Duodenal mucosa (tissue), 2 donors: ENCODE measurements at regions not wholly inside any gene's neighbourhood (a gene's known extent, or its start where the extent isn't known, plus 50 kb on each side); places are given as distances from the start of the nearest gene placed in this dataset.

Source experiments
- H3K27ac ChIP-seq: one replicate; pipeline ENCODE4 v1.7.0; 2013; ENCODE audit warnings: low read depth, low read length
- H3K27me3 ChIP-seq, 2 donors: one replicate each; pipeline ENCODE4 v1.7.0; 2013; ENCODE audit warnings: low read length in 2 of 2, control low read depth in 1 of 2; ENCODE audit not compliant: insufficient read depth in 2 of 2, control insufficient read depth in 1 of 2
- H3K36me3 ChIP-seq, 2 donors: one replicate each; pipeline ENCODE4 v1.7.0; 2013; ENCODE audit warnings: low read length in 2 of 2, control low read depth in 1 of 2; ENCODE audit not compliant: insufficient read depth in 2 of 2, control insufficient read depth in 1 of 2
- H3K4me1 ChIP-seq, 2 donors: one replicate each; pipeline ENCODE4 v1.7.0; 2013; ENCODE audit warnings: low read length in 2 of 2, control low read depth in 1 of 2; ENCODE audit not compliant: insufficient read depth in 2 of 2, control insufficient read depth in 1 of 2
- H3K4me3 ChIP-seq, 2 donors: one replicate each; pipeline ENCODE4 v1.7.0; 2013; ENCODE audit warnings: low read length in 2 of 2, low read depth in 1 of 2
- H3K9ac ChIP-seq, 2 donors: one replicate each; pipeline ENCODE4 v1.7.0; 2013; ENCODE audit warnings: low read length in 2 of 2, low read depth in 1 of 2
- H3K9me3 ChIP-seq, 2 donors: one replicate each; pipeline ENCODE4 v1.7.0; 2013; ENCODE audit warnings: low read length in 2 of 2, control low read depth in 1 of 2; ENCODE audit not compliant: control insufficient read depth in 1 of 2

GRCh38 chrX:128927363-128927762 is 595.9 kb downstream of the SMARCA1 start:
- Histone ChIP-seq H3K9ac (no peak overlapping the region), H3K4me1 (no peaks in the 10 kb centered on the region), H3K27me3 (no peaks in the 10 kb centered on the region), H3K4me3 (no peak overlapping the region), H3K36me3 (no peaks in the 10 kb centered on the region), H3K27ac (no peak overlapping the region), H3K9me3 (no peaks in the 10 kb centered on the region)

GRCh38 chrX:128906753-128907152 is 616.5 kb downstream of the SMARCA1 start:
- no peaks in the 10 kb centered on the region for H3K9me3 ChIP-seq
- H3K27me3 ChIP-seq = no peaks in the 10 kb centered on the region
- no peak overlapping the region for H3K9ac ChIP-seq
- no peaks in the 10 kb centered on the region for H3K4me1 ChIP-seq
- no peak overlapping the region for H3K27ac ChIP-seq
- no peak overlapping the region for H3K4me3 ChIP-seq
- H3K36me3 ChIP-seq = no peaks in the 10 kb centered on the region

- H3K9me3 ChIP-seq = no peaks in the 10 kb centered on the region
- no peak overlapping the region for H3K27ac ChIP-seq
- H3K4me1 ChIP-seq = no peaks in the 10 kb centered on the region
- no peak overlapping the region for H3K9ac ChIP-seq
- no peaks in the 10 kb centered on the region for H3K27me3 ChIP-seq
- no peak overlapping the region for H3K4me3 ChIP-seq
- no peaks in the 10 kb centered on the region for H3K36me3 ChIP-seq
Measured at GRCh38 chrX:128901018-128901417, 622.3 kb downstream of the SMARCA1 start.

GRCh38 chrX:128897621-128898020 is 625.7 kb downstream of the SMARCA1 start:
- Histone ChIP-seq H3K4me1 (no peaks in the 10 kb centered on the region), H3K9me3 (no peaks in the 10 kb centered on the region), H3K27ac (no peak overlapping the region), H3K4me3 (no peak overlapping the region), H3K36me3 (no peaks in the 10 kb centered on the region), H3K9ac (no peak overlapping the region), H3K27me3 (no peaks in the 10 kb centered on the region)

- Histone ChIP-seq H3K4me1 (no peaks in the 10 kb centered on the region), H3K27me3 (no peaks in the 10 kb centered on the region), H3K9me3 (no peaks in the 10 kb centered on the region), H3K36me3 (no peaks in the 10 kb centered on the region), H3K4me3 (no peak overlapping the region), H3K27ac (no peak overlapping the region), H3K9ac (no peak overlapping the region)
Measured at GRCh38 chrX:128891554-128891953, 631.7 kb downstream of the SMARCA1 start.

- Histone ChIP-seq H3K4me1 (no peaks in the 10 kb centered on the region), H3K27ac (no peak overlapping the region), H3K9me3 (no peaks in the 10 kb centered on the region)
Measured at GRCh38 chrX:128884430-128884829, 638.9 kb downstream of the SMARCA1 start.

GRCh38 chrX:128883650-128884049 is 639.6 kb downstream of the SMARCA1 start:
- Histone ChIP-seq H3K27me3 (no peaks in the 10 kb centered on the region), H3K27ac (no peak overlapping the region), H3K36me3 (no peaks in the 10 kb centered on the region), H3K9ac (no peak overlapping the region), H3K4me1 (no peaks in the 10 kb centered on the region), H3K9me3 (no peaks in the 10 kb centered on the region), H3K4me3 (no peak overlapping the region)

More at GRCh38 chrX:128884430-128884829, 638.9 kb downstream of the SMARCA1 start:
- Histone ChIP-seq H3K27me3 (no peaks in the 10 kb centered on the region), H3K36me3 (no peaks in the 10 kb centered on the region), H3K4me3 (no peak overlapping the region), H3K9ac (no peak overlapping the region)

- Histone ChIP-seq H3K27me3 (no peaks in the 10 kb centered on the region), H3K36me3 (no peaks in the 10 kb centered on the region), H3K4me1 (no peaks in the 10 kb centered on the region), H3K9me3 (no peaks in the 10 kb centered on the region), H3K4me3 (no peak overlapping the region), H3K9ac (no peak overlapping the region), H3K27ac (no peak overlapping the region)
Measured at GRCh38 chrX:128870361-128870760, 652.9 kb downstream of the SMARCA1 start.

GRCh38 chrX:128862557-128862956 is 660.7 kb downstream of the SMARCA1 start:
- no peak overlapping the region for H3K4me3 ChIP-seq
- H3K27me3 ChIP-seq = no peaks in the 10 kb centered on the region
- H3K4me1 ChIP-seq = no peaks in the 10 kb centered on the region
- no peak overlapping the region for H3K27ac ChIP-seq
- no peak overlapping the region for H3K9ac ChIP-seq
- H3K36me3 ChIP-seq = no peaks in the 10 kb centered on the region
- no peaks in the 10 kb centered on the region for H3K9me3 ChIP-seq

GRCh38 chrX:128848374-128848773 is 674.9 kb downstream of the SMARCA1 start:
- Histone ChIP-seq H3K27me3 (no peaks in the 10 kb centered on the region), H3K36me3 (no peaks in the 10 kb centered on the region), H3K9me3 (no peaks in the 10 kb centered on the region), H3K27ac (no peak overlapping the region), H3K4me3 (no peak overlapping the region), H3K4me1 (no peaks in the 10 kb centered on the region), H3K9ac (no peak overlapping the region)

GRCh38 chrX:128846385-128846784 is 676.9 kb downstream of the SMARCA1 start:
- no peak overlapping the region for H3K27ac ChIP-seq
- no peak overlapping the region for H3K4me3 ChIP-seq
- H3K9ac ChIP-seq = no peak overlapping the region
- H3K9me3 ChIP-seq = no peaks in the 10 kb centered on the region
- H3K36me3 ChIP-seq = no peaks in the 10 kb centered on the region
- H3K4me1 ChIP-seq = no peaks in the 10 kb centered on the region
- H3K27me3 ChIP-seq = no peaks in the 10 kb centered on the region
